ENCODE measurements at regions not wholly inside any gene's neighbourhood (a gene's known extent, or its start where the extent isn't known, plus 50 kb on each side); places are given as distances from the start of the nearest gene placed in this dataset.

DNA sequence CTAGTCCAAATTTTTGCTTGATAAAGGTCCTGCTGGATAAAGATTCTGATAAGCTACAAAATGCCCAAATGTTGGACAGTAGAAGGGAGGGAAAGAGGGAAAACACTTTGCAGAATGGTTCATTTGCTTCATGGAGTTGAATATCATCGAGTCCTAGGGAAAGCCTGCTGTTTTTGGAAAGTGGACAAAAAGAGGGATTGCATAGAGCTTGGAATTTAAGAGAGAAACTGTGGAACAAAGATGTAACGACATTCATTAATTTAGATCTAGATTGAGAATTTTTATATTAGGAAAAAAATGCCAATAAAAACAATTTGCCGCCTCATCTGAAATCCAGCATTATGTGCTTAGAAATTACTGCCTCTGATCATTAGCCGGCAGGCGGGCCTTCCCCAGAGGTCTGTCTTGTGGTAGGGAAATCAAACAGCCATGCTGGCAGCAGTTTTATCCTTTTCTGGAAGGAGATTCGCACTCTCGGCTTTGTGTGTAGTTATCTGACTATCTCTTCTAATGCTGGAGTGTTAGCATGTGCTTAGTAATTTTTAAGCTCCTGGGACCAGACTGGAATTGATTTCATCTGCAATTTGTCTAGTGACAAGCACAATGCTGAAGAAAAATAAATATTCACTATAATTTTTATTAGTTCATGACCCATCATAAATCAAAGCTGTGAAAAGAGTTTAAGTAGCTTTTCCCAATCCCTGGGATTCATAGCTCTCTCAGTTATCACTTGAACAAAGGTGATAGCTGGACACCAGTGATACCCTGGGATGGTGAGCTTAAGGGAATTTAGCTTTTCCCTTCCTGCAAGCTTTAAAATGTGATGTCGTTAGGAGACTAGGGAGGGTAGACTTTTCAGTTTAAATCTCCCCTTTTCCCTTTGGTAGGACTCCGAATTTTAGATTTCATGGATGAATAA, 329.5 kb downstream of the PRL start:
- DNase-seq, result no peak
- H3K4me3 ChIP-seq, result no peak overlapping the region
- H3K27ac ChIP-seq, result no peak overlapping the region
- H3K27me3 ChIP-seq (ENCODE audit: low read depth), result no peaks in the 10 kb centered on the region
- TF ChIP-seq, protein P1, sequence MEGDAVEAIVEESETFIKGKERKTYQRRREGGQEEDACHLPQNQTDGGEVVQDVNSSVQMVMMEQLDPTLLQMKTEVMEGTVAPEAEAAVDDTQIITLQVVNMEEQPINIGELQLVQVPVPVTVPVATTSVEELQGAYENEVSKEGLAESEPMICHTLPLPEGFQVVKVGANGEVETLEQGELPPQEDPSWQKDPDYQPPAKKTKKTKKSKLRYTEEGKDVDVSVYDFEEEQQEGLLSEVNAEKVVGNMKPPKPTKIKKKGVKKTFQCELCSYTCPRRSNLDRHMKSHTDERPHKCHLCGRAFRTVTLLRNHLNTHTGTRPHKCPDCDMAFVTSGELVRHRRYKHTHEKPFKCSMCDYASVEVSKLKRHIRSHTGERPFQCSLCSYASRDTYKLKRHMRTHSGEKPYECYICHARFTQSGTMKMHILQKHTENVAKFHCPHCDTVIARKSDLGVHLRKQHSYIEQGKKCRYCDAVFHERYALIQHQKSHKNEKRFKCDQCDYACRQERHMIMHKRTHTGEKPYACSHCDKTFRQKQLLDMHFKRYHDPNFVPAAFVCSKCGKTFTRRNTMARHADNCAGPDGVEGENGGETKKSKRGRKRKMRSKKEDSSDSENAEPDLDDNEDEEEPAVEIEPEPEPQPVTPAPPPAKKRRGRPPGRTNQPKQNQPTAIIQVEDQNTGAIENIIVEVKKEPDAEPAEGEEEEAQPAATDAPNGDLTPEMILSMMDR (IDR thresholded peaks at IDR 0.05), result no peak
- no peak for ATAC-seq
- H3K4me1 ChIP-seq, result peaks cover 7% of the 10 kb centered on the region
- intact Hi-C loops (cut with DNase I), result no loop called here
- no peaks in the 10 kb centered on the region for H3K36me3 ChIP-seq
- no peaks in the 10 kb centered on the region for H3K9me3 ChIP-seq

DNA sequence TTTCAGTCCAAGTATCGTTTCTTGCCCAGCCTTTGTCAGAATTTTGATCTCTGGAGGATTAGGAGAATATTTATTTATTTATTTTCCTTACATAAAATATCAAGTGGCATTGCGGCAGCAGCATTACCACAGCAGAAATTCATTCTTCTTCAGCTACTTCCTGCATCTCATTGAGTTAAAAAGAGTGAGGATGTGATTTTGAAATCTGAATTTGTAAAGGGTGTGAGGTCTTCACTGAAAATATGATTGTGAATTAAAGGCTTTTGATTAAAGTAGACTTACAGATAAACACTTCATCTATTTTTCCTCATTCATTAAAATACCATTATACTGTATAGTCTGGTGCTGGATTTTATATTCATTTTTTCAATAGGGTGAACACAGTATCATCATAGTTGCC, 328.4 kb downstream of the PRL start:
- intact Hi-C loops (cut with DNase I), result no loop called here
- H3K27ac ChIP-seq, result no peak overlapping the region
- H3K9me3 ChIP-seq, result no peaks in the 10 kb centered on the region
- no peak for ATAC-seq
- H3K4me3 ChIP-seq, result no peak overlapping the region
- DNase-seq, result no peak
- TF ChIP-seq, protein P1 (IDR thresholded peaks at IDR 0.05), result no peak
- no peaks in the 10 kb centered on the region for H3K27me3 ChIP-seq (ENCODE audit: low read depth)
- H3K36me3 ChIP-seq, result no peaks in the 10 kb centered on the region
- peaks cover 7% of the 10 kb centered on the region for H3K4me1 ChIP-seq

DNA sequence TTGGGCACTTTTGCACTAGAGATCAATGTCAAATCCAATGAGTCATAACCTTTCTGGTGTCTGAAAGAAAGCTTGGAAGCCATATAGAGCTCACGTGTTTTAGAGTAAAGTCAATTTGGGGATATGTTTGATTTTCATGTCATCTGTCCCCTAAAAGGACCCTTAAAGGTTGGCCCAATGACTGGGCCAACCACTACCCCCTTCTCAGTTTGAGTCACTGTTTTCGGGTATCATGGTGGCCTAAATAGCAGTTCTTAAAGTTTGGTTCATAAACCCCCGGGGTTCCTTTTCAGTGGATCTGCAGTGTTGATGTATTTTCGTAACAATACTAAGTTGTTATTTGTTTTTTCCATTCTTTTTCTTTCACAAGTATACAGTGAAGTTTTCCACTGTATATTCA, 327.6 kb downstream of the PRL start:
- Histone ChIP-seq H3K4me3 (no peak overlapping the region), H3K36me3 (no peaks in the 10 kb centered on the region), H3K9me3 (no peaks in the 10 kb centered on the region), H3K27ac (no peak overlapping the region), H3K4me1 (peaks cover 7% of the 10 kb centered on the region), H3K27me3 (ENCODE audit: low read depth) (no peaks in the 10 kb centered on the region)
- TF ChIP-seq, protein P1 (IDR thresholded peaks at IDR 0.05), result no peak
- intact Hi-C loops (cut with DNase I), result no loop called here
- DNase-seq (no peak), ATAC-seq (no peak)

DNA sequence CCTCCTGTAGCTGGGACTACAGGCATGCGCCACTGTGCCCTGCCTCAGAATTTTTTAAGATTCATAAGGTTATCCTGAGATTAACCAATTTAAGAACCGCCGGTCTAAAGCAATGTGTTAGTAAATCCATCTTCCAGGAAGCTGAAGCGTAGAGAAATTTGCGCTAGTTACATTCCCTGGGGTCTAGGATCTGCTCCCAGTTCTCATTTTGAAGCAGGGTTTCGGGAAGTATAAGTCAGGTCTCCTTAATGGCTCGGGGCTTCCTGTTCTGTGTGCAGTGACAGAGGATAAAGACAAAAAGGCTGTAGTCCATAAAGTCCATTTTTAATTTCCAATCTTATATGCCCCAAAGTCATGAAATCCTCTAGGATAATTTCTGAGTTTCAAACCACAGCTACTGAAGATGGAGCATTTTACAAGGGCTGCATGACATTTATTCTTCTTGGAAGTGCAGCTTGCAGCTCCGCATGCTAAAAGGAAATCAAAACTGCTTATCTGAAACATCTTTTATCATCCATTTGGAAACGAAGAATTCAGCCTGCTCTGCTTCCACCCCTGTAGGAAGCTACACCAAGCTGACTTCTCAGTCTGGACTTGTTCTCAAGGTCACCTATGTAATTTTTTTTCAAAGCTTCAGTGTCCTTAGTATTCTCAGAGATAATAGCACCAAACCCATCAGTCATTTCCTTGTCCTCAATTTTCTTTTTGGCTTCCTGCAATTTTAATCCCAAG, 326.1 kb downstream of the PRL start:
- DNase-seq (no peak), ATAC-seq (no peak)
- TF ChIP-seq, protein P1 (IDR thresholded peaks at IDR 0.05), result no peak
- no peak overlapping the region for H3K27ac ChIP-seq
- H3K4me1 ChIP-seq, result peaks cover 7% of the 10 kb centered on the region
- H3K36me3 ChIP-seq, result no peaks in the 10 kb centered on the region
- no peaks in the 10 kb centered on the region for H3K27me3 ChIP-seq (ENCODE audit: low read depth)
- no peaks in the 10 kb centered on the region for H3K9me3 ChIP-seq
- H3K4me3 ChIP-seq, result no peak overlapping the region
- intact Hi-C loops (cut with DNase I), result no loop called here

DNA sequence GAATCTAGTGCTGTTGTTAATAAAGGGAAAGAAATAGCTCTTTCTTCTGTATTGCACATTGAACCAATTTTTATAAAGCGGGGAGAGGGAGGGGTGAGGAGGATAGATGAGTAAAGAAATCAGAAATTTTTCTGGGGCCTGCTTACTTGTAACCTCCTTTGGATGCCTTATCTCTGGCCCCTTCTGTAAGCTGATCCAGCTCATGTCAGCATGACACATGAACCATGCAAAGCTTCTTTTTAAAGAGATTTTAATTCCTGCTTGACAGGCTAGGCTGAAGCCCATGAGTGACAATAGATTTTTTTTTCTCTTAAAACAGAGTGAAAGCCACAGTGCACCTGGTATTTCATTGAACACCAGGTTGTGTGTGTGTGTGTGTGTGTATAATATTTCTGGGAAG, 325.3 kb downstream of the PRL start:
- no peak for ATAC-seq
- Histone ChIP-seq H3K4me1 (peaks cover 7% of the 10 kb centered on the region), H3K27ac (no peak overlapping the region), H3K27me3 (ENCODE audit: low read depth) (no peaks in the 10 kb centered on the region), H3K9me3 (no peaks in the 10 kb centered on the region), H3K4me3 (no peak overlapping the region), H3K36me3 (no peaks in the 10 kb centered on the region)
- DNase-seq, result no peak
- intact Hi-C loops (cut with DNase I), result no loop called here
- TF ChIP-seq, protein P1 (IDR thresholded peaks at IDR 0.05), result no peak

All from lower lobe of right lung (tissue), 2 donors.